Chondrocyte (in vitro differentiated cells): ENCODE measurements at regions not wholly inside any gene's neighbourhood (a gene's known extent, or its start where the extent isn't known, plus 50 kb on each side); places are given as distances from the start of the nearest gene placed in this dataset.

ENCODE experiments used
- DNase-seq: peaks from one replicate; pipeline ENCODE4 v3.0.0; 2021; ENCODE audit warnings: mixed read lengths, low spot score
- H3K27ac Mint-ChIP-seq: one replicate; pipeline ENCODE4 v1.8.0; 2021; ENCODE audit warnings: mild to moderate bottlenecking, moderate library complexity, mixed read lengths; ENCODE audit not compliant: unreplicated experiment
- H3K27me3 Mint-ChIP-seq: 2 replicates; pipeline ENCODE4 v1.8.0; 2021; ENCODE audit warnings: low read depth, mixed read lengths
- H3K36me3 Mint-ChIP-seq: 2 replicates; pipeline ENCODE4 v1.8.0; 2021; ENCODE audit warnings: low read depth, mixed read lengths
- H3K4me1 Mint-ChIP-seq: 2 replicates; pipeline ENCODE4 v1.8.0; 2021; ENCODE audit warnings: low read depth, mild to moderate bottlenecking, mixed read lengths
- H3K4me3 Mint-ChIP-seq: one replicate; pipeline ENCODE4 v1.8.0; 2021; ENCODE audit warnings: mild to moderate bottlenecking, moderate library complexity, mixed read lengths; ENCODE audit not compliant: unreplicated experiment
- H3K9me3 Mint-ChIP-seq: 2 replicates; pipeline ENCODE4 v1.8.0; 2021; ENCODE audit warnings: low read depth, mixed read lengths
- TF ChIP-seq, protein P1 (sequence below): fragments of 200-600 bp; sonication (generic); IDR thresholded peaks from 2 replicates; pipeline ENCODE4 v1.5.0; 2021; ENCODE audit warnings: antibody characterized with exemption, mild to moderate bottlenecking, moderate library complexity

- Mint-ChIP-seq H3K36me3 (no peaks in the 10 kb centered on the region), H3K27me3 (no peaks in the 10 kb centered on the region), H3K9me3 (no peaks in the 10 kb centered on the region), H3K4me1 (peaks cover 7% of the 10 kb centered on the region), H3K4me3 (no peak overlapping the region), H3K27ac (no peak overlapping the region)
- no peak for DNase-seq
- TF ChIP-seq, protein P1, sequence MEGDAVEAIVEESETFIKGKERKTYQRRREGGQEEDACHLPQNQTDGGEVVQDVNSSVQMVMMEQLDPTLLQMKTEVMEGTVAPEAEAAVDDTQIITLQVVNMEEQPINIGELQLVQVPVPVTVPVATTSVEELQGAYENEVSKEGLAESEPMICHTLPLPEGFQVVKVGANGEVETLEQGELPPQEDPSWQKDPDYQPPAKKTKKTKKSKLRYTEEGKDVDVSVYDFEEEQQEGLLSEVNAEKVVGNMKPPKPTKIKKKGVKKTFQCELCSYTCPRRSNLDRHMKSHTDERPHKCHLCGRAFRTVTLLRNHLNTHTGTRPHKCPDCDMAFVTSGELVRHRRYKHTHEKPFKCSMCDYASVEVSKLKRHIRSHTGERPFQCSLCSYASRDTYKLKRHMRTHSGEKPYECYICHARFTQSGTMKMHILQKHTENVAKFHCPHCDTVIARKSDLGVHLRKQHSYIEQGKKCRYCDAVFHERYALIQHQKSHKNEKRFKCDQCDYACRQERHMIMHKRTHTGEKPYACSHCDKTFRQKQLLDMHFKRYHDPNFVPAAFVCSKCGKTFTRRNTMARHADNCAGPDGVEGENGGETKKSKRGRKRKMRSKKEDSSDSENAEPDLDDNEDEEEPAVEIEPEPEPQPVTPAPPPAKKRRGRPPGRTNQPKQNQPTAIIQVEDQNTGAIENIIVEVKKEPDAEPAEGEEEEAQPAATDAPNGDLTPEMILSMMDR = no peak
Measured at GRCh38 chr6:137776786-137777686, 90.0 kb upstream of the TNFAIP3 start.

- H3K4me3 Mint-ChIP-seq = no peak overlapping the region
- H3K4me1 Mint-ChIP-seq = peaks cover 7% of the 10 kb centered on the region
- H3K9me3 Mint-ChIP-seq = no peaks in the 10 kb centered on the region
- no peak for DNase-seq
- H3K27me3 Mint-ChIP-seq = no peaks in the 10 kb centered on the region
- TF ChIP-seq, protein P1 = no peak
- no peak overlapping the region for H3K27ac Mint-ChIP-seq
- no peaks in the 10 kb centered on the region for H3K36me3 Mint-ChIP-seq
Measured at GRCh38 chr6:137777687-137778075, 89.4 kb upstream of the TNFAIP3 start.

DNA sequence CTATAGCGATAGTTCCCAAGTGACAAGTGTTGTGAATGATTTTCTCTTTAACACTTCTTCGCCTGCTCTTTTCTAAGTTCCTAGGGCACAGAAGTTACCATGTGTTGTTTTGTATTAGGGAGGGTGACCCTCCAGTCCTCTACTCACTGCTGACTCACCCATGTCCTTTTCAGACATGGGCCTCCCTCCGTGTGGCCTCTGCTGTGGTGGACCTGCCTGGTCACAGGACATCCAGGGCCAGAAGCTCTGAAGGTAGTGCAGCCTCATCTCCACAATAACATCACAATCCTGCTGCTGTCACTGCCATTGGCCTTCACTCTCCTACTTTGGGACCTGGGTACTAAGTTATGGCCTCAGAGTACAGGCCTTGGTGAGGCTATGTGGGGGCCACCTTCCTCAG is 87.1 kb upstream of the TNFAIP3 start:
- H3K36me3 Mint-ChIP-seq = no peaks in the 10 kb centered on the region
- no peak overlapping the region for H3K27ac Mint-ChIP-seq
- H3K4me3 Mint-ChIP-seq = no peak overlapping the region
- DNase-seq = no peak
- peaks cover 7% of the 10 kb centered on the region for H3K4me1 Mint-ChIP-seq
- H3K27me3 Mint-ChIP-seq = no peaks in the 10 kb centered on the region
- TF ChIP-seq, protein P1 = no peak
- peaks cover 4% of the 10 kb centered on the region for H3K9me3 Mint-ChIP-seq

DNA sequence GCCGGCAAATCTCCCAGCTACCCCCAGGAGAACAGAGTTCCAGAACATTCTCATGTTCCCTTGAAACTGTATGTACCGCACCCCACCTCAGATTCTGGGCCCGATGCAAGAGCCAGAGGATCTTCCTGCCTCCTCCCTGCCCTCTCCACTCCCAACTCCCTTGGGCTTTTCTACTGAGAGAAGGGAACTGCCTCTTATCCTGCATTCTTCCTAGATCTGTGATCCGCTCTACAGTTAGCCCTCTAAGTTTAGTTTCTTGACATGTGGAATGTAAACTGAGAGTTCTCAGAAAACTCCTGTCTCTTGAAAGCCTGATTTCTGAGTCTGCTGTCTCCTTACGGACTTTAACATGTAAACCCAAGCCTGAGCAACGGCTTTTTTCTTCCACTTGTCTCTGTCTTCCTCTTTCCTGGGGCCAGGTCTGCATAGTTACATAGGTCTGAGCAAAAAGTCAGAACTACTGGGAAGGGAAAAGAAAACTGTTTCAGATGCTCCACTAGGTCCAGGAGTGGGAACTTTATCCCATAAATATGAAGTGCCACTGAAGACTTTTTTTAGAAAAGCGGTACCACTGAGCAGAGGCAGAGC is 86.5 kb upstream of the TNFAIP3 start:
- no peaks in the 10 kb centered on the region for H3K36me3 Mint-ChIP-seq
- H3K27me3 Mint-ChIP-seq = no peaks in the 10 kb centered on the region
- no peak overlapping the region for H3K4me3 Mint-ChIP-seq
- TF ChIP-seq, protein P1 = no peak
- no peak overlapping the region for H3K27ac Mint-ChIP-seq
- H3K9me3 Mint-ChIP-seq = peaks cover 4% of the 10 kb centered on the region
- H3K4me1 Mint-ChIP-seq = peaks cover 7% of the 10 kb centered on the region
- DNase-seq = no peak

GRCh38 chr6:137781639-137782038 is 85.4 kb upstream of the TNFAIP3 start:
- Mint-ChIP-seq H3K36me3 (no peaks in the 10 kb centered on the region), H3K9me3 (peaks cover 4% of the 10 kb centered on the region), H3K27ac (no peak overlapping the region), H3K27me3 (no peaks in the 10 kb centered on the region), H3K4me3 (no peak overlapping the region), H3K4me1 (peaks cover 7% of the 10 kb centered on the region)
- no peak for DNase-seq
- TF ChIP-seq, protein P1 = no peak
